Retinal pigment epithelial cell (primary cell): ENCODE measurements at regions not wholly inside any gene's neighbourhood (a gene's known extent, or its start where the extent isn't known, plus 50 kb on each side); places are given as distances from the start of the nearest gene placed in this dataset.

Source experiments
- DNase-seq: peaks from one replicate; pipeline ENCODE4 v3.0.0-alpha.2; 2010; ENCODE audit warnings: low read depth
- H3K4me3 ChIP-seq: 2 replicates; pipeline ENCODE4 v1.5.1; 2011; ENCODE audit warnings: mild to moderate bottlenecking, low read length, control low read depth, moderate library complexity
- CTCF ChIP-seq: conservative IDR thresholded peaks from 2 replicates; pipeline ENCODE4 v1.5.1; 2011; ENCODE audit warnings: low read depth, low read length, control low read depth, inconsistent platforms

- TF ChIP-seq CTCF, result no peak
These were observed 91.4 kb upstream of the NCK2 start for GRCh38 chr2:105653302-105653701.

GRCh38 chr2:105652014-105652796 is 92.5 kb upstream of the NCK2 start:
- TF ChIP-seq CTCF, result no peak
- H3K4me3 ChIP-seq, result no peak overlapping the region
- DNase-seq, result no peak

More at GRCh38 chr2:105653302-105653701, 91.4 kb upstream of the NCK2 start:
- no peak overlapping the region for H3K4me3 ChIP-seq
- no peak for DNase-seq

GRCh38 chr2:105649534-105649933 is 95.2 kb upstream of the NCK2 start:
- no peak for TF ChIP-seq CTCF
- no peak overlapping the region for H3K4me3 ChIP-seq
- DNase-seq, result no peak

- no peak for TF ChIP-seq CTCF
- H3K4me3 ChIP-seq, result no peak overlapping the region
- DNase-seq, result no peak
These were observed 97.0 kb upstream of the NCK2 start for GRCh38 chr2:105647731-105648130.

- DNase-seq, result no peak
- TF ChIP-seq CTCF, result no peak
- H3K4me3 ChIP-seq, result no peak overlapping the region
These were observed 98.0 kb upstream of the NCK2 start for GRCh38 chr2:105646774-105647076.

GRCh38 chr2:105645938-105646773 is 98.6 kb upstream of the NCK2 start:
- H3K4me3 ChIP-seq, result no peak overlapping the region
- DNase-seq, result no peak
- no peak for TF ChIP-seq CTCF
